ENCODE measurements at regions not wholly inside any gene's neighbourhood (a gene's known extent, or its start where the extent isn't known, plus 50 kb on each side); places are given as distances from the start of the nearest gene placed in this dataset.

- peak; percentile 23 for DNase-seq (ENCODE audit: low read depth)
Observed at GRCh38 chr10:131786756-131787605, 113.8 kb upstream of the PPP2R2D start.

- DNase-seq (ENCODE audit: low read depth) = no peak
Observed at GRCh38 chr10:131787961-131788360, 112.8 kb upstream of the PPP2R2D start.

DNA sequence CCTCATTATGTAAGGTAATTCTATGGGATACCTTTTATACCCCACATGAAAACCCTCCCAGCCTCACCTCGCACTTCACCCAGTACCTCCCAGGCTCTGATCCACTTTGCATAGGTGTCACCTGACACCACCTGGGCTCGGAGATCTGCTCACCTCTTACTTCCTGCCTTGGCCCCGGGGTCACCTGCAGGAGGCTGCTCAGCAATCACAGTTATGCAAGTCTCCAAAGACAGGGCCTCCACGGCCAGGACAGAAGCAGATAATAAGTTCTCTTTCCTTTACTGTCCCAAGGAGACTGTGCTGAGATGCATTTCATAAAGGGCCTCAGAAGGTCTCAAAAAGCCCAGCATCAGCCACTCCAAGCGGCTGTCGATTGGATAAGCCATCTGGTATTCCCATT is 112.4 kb upstream of the PPP2R2D start:
- no peak for DNase-seq (ENCODE audit: low read depth)

- DNase-seq (ENCODE audit: low read depth) = no peak
Observed at GRCh38 chr10:131789516-131789915, 111.3 kb upstream of the PPP2R2D start.

GRCh38 chr10:131790021-131790420 is 110.8 kb upstream of the PPP2R2D start:
- DNase-seq (ENCODE audit: low read depth) = no peak

- no peak for DNase-seq (ENCODE audit: low read depth)
Observed at GRCh38 chr10:131792011-131792651, 108.7 kb upstream of the PPP2R2D start.

DNA sequence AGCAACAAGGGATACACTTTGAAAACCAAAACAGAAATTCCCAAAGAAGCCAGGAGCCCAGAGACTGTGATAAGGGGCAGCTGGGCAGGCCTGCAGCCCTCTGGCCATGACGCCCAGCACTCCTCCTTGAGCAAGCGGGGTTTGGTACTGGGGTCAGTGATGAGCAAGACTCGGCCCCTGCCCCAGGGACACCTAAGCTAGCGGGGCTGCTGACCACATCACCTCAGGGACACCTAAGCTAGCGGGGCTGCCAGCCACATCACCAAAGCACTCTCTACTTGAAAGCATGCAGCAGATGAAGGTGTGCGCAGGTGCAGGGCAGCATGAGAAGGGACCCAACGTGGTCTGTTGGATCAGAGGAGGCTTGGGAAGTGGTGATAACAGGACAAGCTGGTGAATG is 108.0 kb upstream of the PPP2R2D start:
- no peak for DNase-seq (ENCODE audit: low read depth)

GRCh38 chr10:131795761-131796160 is 105.0 kb upstream of the PPP2R2D start:
- DNase-seq (ENCODE audit: low read depth) = no peak

DNA sequence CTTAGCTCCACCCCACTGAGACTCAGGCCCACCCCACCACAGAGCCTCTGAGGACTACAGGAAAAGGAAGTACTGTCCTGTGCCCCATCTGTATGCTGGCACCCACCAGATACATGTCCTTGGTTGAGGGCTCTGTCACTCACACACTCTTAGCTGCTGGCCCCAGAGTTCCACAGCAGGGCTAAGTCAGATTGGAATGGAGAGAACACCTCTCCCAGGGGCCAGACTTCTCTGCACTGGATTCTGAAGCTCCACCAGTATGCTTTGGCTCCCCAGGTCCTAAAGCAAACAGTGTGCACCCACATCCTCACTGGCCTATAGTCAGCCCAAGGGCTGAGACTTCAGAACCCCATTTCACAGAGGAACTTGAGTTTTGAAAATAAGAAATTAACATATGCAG is 103.2 kb upstream of the PPP2R2D start:
- DNase-seq (ENCODE audit: low read depth) = no peak

GRCh38 chr10:131799429-131799828 is 101.4 kb upstream of the PPP2R2D start:
- DNase-seq (ENCODE audit: low read depth) = no peak

DNA sequence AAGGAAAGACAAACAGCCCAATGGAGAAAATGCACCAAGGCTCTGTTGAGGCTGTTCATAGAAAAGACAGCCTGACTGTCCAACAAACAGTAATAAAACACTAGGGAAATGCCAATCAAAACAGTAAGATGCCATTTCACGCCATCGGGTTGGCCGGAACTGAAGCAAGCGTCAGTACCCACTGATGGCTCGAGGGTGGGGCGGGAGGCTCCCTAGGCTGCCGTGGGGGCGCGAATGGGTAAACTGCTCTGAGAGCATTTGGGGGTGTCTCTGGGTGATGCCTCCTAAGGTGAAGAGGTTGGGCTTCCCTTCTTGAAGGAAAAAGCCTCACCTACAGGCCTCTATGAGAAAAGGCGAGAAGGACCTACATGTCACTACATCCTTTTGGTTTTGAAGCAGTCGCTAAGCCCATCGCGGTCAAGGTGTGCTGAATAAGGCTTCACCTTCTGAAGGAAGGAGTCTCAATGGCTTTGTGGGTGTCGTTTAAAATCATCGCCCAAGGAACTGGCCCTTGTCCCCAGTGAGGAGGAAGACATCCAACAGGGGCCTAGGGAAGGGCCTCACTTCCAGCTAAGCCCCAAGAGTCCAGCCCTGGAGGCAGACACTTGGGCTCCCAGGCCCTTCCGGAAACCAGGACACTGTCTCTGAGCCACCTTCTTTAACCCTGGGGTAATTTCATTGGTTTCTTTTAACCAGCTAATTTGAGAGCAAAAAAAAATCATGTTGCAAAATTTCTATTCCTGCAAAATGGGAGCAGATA is 98.5 kb upstream of the PPP2R2D start:
- DNase-seq (ENCODE audit: low read depth) = no peak

GRCh38 chr10:131802996-131803395 is 97.8 kb upstream of the PPP2R2D start:
- no peak for DNase-seq (ENCODE audit: low read depth)

- no peak for DNase-seq (ENCODE audit: low read depth)
Observed at GRCh38 chr10:131803860-131804425, 96.9 kb upstream of the PPP2R2D start.

- no peak for DNase-seq (ENCODE audit: low read depth)
Observed at GRCh38 chr10:131804551-131805295, 96.1 kb upstream of the PPP2R2D start.

DNA sequence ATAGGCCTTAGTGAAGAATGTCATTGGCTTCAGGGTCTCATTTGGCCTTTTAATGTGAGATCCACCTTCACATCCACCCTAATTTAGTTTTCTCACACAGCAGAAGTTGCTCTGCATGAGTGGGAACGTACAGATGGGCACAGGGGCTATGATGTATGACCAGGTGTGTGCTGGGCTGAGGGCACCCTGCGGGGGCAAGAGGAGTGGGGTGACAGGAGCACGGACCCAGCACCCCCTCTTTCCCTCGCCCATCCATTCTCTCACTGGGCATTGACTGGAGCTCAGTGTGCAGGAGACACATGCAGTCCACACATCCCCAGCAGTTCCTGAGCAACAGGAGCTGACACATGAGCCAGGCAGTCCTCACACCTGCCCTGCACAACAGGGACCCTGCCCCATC is 95.1 kb upstream of the PPP2R2D start:
- DNase-seq (ENCODE audit: low read depth) = no peak

GRCh38 chr10:131806146-131806545 is 94.7 kb upstream of the PPP2R2D start:
- DNase-seq (ENCODE audit: low read depth) = no peak

- DNase-seq (ENCODE audit: low read depth) = no peak
Observed at GRCh38 chr10:131806646-131807317, 94.0 kb upstream of the PPP2R2D start.

DNA sequence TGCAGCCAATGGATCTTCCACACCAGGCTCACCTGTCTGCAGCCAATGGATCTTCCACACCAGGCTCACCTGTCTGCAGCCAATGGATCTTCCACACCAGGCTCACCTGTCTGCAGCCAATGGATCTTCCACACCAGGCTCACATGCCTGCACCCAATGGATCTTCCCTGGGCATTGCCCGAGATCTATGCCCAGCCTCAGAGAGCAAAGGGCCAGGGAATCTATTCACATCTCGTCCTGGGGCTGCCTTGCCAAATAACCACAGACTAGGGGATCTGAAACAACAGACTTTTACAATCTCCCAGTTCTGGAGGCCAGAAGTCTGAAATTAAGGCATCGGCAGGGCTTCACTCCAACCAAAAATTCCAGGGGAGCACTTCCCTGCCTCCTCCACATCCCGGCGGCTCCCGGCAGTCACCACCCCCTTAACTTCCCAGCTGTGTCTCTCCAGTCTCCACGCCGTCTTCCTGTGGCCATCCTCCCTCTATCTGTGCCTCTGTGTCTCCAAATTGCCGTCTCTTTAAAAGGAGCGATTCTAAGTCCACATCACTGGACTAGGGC is 92.4 kb upstream of the PPP2R2D start:
- no peak for DNase-seq (ENCODE audit: low read depth)

DNA sequence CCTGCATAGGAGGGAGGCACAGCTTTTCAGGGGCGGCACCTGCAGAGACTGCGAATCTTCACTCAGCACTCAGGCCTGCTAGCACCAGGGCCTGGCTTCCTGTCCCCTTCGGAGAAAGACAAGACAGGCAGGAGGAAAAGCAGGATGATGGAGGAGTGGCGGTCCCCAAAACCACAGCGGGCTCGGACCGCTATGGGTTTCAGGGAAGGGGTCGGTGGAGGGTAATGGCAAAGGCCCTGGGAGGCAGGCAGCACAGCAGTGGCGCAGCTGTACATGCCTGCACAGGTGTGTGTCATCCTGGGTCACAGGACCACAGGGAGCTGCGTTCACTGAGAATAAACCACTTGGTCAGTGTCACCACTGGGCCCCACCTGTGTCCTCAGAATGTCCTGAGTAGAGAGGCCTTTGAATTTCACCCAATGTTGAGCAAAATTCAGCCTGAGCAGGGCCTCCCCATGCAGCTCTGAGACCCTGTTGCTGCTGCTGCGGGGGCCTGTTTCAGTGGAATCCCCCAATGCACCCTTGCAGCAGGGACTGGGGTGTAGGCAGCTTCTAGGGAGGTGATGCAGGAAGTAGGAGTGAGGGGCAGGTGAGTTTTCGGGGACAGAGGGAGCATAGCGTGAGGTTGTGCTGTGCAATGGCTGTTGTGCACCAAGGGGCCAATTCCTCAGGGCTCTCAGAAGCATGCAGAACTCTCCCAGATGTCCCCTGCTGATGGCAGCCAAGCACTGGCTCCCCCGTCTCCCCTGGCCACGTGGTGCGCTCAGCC is 90.6 kb upstream of the PPP2R2D start:
- DNase-seq (ENCODE audit: low read depth) = no peak
